T-helper 1 cell treated with Interleukin-12 subunit alpha and Interleukin-12 subunit beta and Interleukin-4 antibody, amounts not matched to agents 30 μg/mL and 1 μg/mL, for 36 hours (primary cell): ENCODE measurements at regions not wholly inside any gene's neighbourhood (a gene's known extent, or its start where the extent isn't known, plus 50 kb on each side); places are given as distances from the start of the nearest gene placed in this dataset.

Experiments
- H3K27ac Mint-ChIP-seq: one replicate; pipeline ENCODE4 v1.8.0; 2021; ENCODE audit warnings: mild to moderate bottlenecking, mixed read lengths
- H3K27me3 Mint-ChIP-seq: one replicate; pipeline ENCODE4 v1.8.0; 2021; ENCODE audit warnings: low read depth, mixed read lengths
- H3K36me3 Mint-ChIP-seq: one replicate; pipeline ENCODE4 v1.8.0; 2021; ENCODE audit warnings: low read depth, mixed read lengths
- H3K4me1 Mint-ChIP-seq: one replicate; pipeline ENCODE4 v1.8.0; 2021; ENCODE audit warnings: low read depth, mixed read lengths
- H3K4me3 Mint-ChIP-seq: one replicate; pipeline ENCODE4 v1.8.0; 2021; ENCODE audit warnings: mild to moderate bottlenecking, moderate library complexity, mixed read lengths
- H3K9me3 Mint-ChIP-seq: one replicate; pipeline ENCODE4 v1.8.0; 2021; ENCODE audit warnings: mixed read lengths

DNA sequence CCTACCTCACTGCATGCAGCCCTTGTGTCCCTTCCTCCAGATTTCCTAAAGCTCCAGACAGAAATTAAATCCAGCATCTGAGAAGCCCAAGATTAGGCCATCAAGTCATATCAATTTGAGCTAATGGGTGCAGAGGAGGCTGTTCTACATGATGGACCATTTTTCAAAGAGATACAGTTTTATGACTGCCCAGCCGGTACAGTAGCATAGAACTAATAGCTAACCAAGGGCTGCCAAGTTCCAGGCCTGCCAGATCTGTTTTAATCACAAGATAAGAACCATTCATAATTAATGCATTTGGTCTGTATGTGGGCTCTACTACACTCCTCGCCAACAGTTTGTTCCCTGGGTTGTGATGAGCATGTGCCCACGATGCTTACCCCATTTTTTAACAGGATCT, 64.9 kb downstream of the PABIR2 start:
- Mint-ChIP-seq H3K4me3 (no peak overlapping the region), H3K27me3 (peaks cover 12% of the 10 kb centered on the region), H3K9me3 (no peaks in the 10 kb centered on the region), H3K27ac (no peak overlapping the region), H3K36me3 (no peaks in the 10 kb centered on the region), H3K4me1 (no peaks in the 10 kb centered on the region)

DNA sequence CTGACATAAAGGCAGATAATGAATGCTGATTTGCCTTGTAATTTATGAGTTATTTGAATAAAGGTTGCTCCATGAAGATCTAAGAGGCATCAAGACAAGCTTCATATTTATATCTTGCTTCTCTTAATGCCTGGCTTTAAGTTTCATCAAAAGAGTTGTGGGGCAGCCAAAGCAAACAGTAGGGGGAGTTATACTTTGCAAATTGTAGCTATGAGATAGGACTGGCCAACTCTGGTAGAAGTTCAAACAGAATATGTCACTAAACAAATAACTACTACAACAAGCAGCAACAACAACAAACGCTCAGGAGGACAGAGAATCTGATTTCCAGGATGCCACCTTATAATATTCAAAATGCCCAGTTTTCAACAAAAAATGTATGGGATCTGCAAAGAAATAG, 69.1 kb upstream of the PLAC1 start:
- H3K9me3 Mint-ChIP-seq = no peaks in the 10 kb centered on the region
- H3K36me3 Mint-ChIP-seq = no peaks in the 10 kb centered on the region
- H3K4me1 Mint-ChIP-seq = no peaks in the 10 kb centered on the region
- H3K4me3 Mint-ChIP-seq = no peak overlapping the region
- no peak overlapping the region for H3K27ac Mint-ChIP-seq
- H3K27me3 Mint-ChIP-seq = peaks cover 12% of the 10 kb centered on the region

DNA sequence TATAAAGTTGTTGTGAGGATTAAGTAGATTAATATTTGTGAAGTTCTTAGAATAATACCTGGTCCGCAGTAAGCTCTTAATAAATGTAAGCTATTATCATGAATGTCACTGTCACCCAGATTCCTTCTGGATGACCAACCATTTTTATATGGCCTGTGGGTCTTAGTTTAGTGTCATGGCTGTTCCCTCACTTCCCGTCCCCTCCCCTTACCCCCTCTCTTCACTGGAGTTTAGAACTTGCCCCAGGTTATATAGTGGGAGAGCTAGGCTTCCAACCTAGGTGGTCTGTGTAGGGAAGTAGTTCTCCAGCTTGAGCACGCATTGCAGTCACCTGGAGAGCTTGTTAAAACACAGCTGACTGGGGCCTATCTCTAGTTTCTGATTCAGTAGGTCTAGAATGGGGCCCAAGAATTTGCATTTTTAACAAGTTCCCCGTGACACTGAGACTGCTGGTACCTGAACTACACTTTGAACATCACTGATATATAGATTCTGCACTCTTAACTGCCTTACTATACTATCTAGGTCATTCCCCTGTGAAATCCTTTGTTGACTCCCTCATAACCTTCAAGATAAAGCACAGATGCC, 66.9 kb upstream of the PLAC1 start:
- peaks cover 12% of the 10 kb centered on the region for H3K27me3 Mint-ChIP-seq
- H3K36me3 Mint-ChIP-seq = no peaks in the 10 kb centered on the region
- H3K9me3 Mint-ChIP-seq = no peaks in the 10 kb centered on the region
- no peaks in the 10 kb centered on the region for H3K4me1 Mint-ChIP-seq
- no peak overlapping the region for H3K4me3 Mint-ChIP-seq
- H3K27ac Mint-ChIP-seq = no peak overlapping the region

DNA sequence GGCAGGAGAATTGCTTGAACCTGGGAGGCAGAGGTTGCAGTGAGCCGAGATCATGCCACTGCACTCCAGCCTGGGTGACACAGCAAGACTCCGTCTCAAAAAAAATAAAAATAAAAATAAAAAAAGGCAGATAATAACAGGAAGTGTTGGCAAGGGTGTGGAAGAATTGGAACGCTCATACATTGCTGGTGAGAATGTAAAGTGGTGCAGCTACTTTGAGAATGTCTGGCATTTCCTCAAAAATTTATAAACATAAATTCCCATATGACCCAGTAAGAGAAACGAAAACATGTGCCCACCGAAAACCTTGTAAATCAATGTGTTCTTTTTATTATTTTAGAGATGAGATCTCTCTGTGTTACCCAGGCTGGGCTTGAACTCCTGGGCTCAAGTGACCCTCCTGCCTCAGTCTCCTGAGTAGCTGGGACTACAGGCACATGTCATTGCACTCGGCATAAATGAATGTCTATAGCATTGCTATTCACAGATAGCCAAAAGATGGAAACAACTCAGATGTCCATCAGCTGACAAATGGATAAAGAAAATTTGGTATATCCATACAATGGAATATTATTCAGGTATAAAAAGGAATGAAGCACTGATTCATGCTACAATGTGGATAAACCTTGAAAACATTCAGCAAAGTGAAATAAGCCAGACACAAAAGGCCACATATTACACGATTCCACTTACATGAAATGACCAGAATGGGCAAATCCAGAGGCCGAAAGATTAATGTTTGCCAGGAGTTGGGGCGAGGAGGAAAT, 63.7 kb upstream of the PLAC1 start:
- Mint-ChIP-seq H3K4me3 (no peak overlapping the region), H3K27ac (no peak overlapping the region), H3K36me3 (peaks cover 1% of the 10 kb centered on the region), H3K4me1 (peaks cover 8% of the 10 kb centered on the region), H3K9me3 (no peaks in the 10 kb centered on the region), H3K27me3 (no peaks in the 10 kb centered on the region)

DNA sequence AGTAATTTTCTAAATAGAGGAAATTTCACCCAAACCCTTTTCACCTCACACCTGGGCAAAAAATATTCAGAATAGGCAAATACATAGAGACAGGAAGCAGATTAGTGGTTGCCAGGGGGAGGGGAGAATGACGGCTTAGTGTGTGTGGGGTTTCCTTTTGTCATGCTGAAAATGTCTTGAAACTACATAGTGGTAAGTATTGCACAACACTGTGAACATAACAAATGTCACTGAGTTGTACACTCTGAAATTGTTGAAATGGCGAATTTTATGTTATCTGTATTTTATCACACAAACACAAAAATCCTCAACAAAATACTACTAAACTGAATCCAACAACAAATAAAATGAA, 60.7 kb upstream of the PLAC1 start:
- H3K27me3 Mint-ChIP-seq = no peaks in the 10 kb centered on the region
- H3K9me3 Mint-ChIP-seq = no peaks in the 10 kb centered on the region
- no peak overlapping the region for H3K4me3 Mint-ChIP-seq
- peaks cover 8% of the 10 kb centered on the region for H3K4me1 Mint-ChIP-seq
- H3K27ac Mint-ChIP-seq = peak overlapping the region; percentile 66
- peaks cover 1% of the 10 kb centered on the region for H3K36me3 Mint-ChIP-seq

DNA sequence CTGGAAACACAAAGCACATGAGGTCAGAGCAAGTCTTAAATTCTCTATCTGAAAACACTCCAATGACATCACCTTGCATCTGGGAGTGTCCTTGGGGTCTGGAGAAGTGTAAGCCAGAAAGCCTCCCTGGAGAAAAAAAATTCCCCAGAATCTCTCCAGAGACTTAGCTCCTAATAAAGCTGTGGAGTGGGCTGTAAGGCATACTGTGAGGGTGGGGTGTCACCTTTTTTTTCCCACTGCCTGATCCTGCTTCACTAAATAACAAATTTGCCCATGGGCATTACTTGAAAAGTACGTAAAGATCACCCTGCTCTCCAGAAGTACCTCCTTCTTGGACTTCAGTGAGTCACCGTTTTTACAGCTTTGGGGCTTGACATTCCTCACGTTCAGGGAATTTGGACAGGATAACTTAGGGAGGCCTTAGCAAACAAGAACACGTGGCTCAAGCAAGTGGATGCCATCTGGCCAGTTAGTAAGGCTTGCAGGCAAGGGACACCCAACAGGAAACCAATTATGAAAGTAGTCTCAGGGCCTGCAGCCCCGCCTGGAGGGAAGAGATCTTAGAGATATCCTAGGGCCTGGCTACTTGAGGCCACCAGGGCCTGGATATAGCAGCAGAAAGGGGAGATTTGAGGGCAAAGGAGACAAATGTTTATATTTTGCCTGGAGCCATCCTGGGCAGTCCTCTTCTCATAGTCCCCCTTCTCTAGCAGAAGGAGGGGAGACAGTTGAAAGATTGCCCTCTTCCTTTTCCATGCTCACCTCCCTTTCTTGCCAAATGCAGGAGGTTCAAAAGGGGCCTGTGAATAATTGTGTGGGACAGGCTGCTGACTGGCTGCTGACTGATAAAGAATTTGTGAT, 60.1 kb upstream of the PLAC1 start:
- H3K36me3 Mint-ChIP-seq = peaks cover 1% of the 10 kb centered on the region
- H3K4me1 Mint-ChIP-seq = peaks cover 8% of the 10 kb centered on the region
- no peaks in the 10 kb centered on the region for H3K9me3 Mint-ChIP-seq
- no peaks in the 10 kb centered on the region for H3K27me3 Mint-ChIP-seq
- H3K27ac Mint-ChIP-seq = peak overlapping the region; percentile 66
- no peak overlapping the region for H3K4me3 Mint-ChIP-seq

DNA sequence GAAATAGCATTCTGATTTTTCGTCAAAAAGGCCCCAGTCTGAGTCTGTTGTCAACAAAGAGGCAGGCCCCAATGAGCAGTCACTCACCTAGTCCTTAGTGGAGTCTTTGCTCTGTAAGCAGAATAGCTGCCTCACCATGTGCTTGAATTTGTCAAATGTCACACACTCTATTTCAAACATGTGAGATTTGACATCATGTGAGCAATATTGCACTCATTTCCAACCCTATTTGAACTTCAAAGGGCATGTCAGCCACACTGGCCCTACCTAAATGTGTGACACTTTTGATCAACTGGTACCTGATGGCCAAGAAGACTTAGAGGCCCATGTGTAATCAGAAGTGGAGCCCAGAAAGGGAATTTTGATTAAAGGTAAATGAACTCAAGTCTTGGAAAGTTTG, 59.4 kb upstream of the PLAC1 start:
- Mint-ChIP-seq H3K27ac (no peak overlapping the region), H3K4me3 (no peak overlapping the region), H3K36me3 (peaks cover 1% of the 10 kb centered on the region), H3K27me3 (peaks cover 5% of the 10 kb centered on the region), H3K9me3 (no peaks in the 10 kb centered on the region), H3K4me1 (peaks cover 9% of the 10 kb centered on the region)

DNA sequence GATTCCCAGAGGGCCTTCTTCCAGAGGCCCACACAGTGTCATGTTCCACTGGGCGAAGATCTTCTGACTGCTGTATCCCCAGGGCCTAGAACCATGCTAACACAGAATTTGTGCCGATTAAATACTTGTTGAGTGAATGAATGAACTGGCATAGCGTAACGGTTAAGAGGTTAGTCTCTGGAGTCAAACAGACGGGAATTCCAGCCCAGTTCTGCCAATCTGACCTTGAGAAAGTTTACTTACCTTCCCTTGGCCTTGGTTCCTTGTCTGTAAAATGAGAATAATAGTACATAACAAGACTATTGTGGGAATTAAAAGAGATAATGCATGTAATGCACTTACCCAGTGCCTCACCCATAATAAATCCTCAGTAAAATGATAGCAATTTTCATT, 58.3 kb upstream of the PLAC1 start:
- Mint-ChIP-seq H3K27me3 (peaks cover 8% of the 10 kb centered on the region), H3K4me3 (no peak overlapping the region), H3K9me3 (no peaks in the 10 kb centered on the region), H3K27ac (no peak overlapping the region), H3K4me1 (peaks cover 15% of the 10 kb centered on the region), H3K36me3 (peaks cover 1% of the 10 kb centered on the region)

DNA sequence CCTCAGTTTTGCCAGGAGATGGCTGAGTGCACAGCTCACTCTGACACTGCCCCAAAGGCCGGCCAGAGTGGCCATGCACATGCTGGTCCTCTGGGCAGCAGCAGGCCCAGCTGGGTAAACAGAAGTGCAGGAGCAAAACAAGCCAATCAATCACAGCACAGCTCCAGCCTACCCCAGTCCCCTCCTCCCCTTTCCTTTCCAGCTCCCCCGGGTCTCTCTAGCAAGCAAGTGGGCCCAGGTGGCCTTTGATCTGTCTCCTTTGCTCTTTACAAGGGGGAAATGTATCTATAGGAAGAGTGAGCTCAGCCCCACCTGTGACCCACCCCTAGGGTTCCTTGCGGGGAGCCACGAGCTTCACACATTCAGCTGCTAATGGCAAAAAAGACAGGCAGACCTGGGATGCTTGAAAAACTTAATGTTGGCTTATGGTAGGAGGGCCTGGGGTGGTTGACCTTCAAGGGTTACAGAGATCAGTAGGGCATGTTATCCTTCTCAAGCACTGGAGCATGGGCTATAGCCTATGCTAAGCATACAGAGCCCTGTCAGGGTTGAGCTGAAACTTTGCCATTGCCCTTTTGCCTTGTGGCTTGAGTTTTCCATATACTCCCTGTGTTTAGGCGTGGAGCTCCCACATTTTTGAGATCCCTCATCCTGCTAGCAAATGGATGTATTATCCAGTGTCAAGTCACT, 57.8 kb upstream of the PLAC1 start:
- H3K36me3 Mint-ChIP-seq = peaks cover 1% of the 10 kb centered on the region
- H3K4me3 Mint-ChIP-seq = no peak overlapping the region
- H3K9me3 Mint-ChIP-seq = no peaks in the 10 kb centered on the region
- H3K27ac Mint-ChIP-seq = no peak overlapping the region
- peaks cover 8% of the 10 kb centered on the region for H3K27me3 Mint-ChIP-seq
- H3K4me1 Mint-ChIP-seq = peaks cover 15% of the 10 kb centered on the region

DNA sequence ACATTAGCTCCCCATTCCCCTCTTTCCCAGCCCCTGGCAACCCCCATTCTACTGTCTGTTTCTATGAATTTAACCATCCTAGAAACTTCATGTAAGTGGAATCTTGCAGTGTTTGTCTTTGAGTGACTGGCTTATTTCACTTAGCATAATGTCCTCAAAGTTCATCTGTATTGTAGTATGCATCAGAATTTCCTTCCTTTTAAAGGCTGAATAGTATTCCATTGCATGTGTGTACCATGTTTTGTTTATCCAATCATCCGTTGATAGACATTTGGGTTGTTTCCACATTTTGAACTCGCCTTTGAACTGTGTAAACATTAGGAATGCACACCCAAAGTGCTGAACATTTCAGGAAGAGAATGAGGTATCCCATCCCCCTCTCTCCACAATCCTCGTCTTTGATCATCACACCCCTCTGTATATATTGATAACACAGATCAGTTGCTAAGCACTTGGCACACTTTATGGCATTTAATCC, 56.4 kb upstream of the PLAC1 start:
- no peak overlapping the region for H3K27ac Mint-ChIP-seq
- no peak overlapping the region for H3K4me3 Mint-ChIP-seq
- H3K9me3 Mint-ChIP-seq = no peaks in the 10 kb centered on the region
- H3K27me3 Mint-ChIP-seq = peaks cover 8% of the 10 kb centered on the region
- H3K36me3 Mint-ChIP-seq = peaks cover 1% of the 10 kb centered on the region
- peaks cover 15% of the 10 kb centered on the region for H3K4me1 Mint-ChIP-seq

DNA sequence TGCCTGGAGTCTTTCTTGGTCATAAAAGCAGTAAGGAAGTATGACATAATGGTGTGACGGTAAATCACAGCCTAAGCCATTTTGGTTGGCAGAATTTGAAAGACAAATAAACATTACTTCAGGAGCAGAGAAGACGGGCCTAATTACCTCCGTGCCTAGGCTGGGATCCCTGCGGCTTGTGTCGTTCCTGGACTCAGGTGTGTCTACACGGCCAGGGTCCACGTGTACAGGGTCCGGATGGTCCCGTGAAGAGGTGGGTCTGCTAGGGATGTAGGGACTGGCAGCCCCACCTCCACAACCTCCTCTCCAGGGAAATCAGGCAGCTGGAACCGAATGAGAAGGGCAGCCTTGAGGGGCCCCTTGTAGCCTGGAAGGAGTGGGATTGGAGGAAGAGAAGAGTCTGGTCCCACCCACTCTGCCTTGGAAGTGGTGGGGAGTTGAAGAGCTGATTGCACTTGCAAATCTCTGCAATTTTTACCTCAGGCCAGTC, 55.4 kb upstream of the PLAC1 start:
- no peaks in the 10 kb centered on the region for H3K36me3 Mint-ChIP-seq
- H3K4me3 Mint-ChIP-seq = no peak overlapping the region
- H3K4me1 Mint-ChIP-seq = peaks cover 9% of the 10 kb centered on the region
- no peaks in the 10 kb centered on the region for H3K9me3 Mint-ChIP-seq
- H3K27ac Mint-ChIP-seq = no peak overlapping the region
- peaks cover 8% of the 10 kb centered on the region for H3K27me3 Mint-ChIP-seq

DNA sequence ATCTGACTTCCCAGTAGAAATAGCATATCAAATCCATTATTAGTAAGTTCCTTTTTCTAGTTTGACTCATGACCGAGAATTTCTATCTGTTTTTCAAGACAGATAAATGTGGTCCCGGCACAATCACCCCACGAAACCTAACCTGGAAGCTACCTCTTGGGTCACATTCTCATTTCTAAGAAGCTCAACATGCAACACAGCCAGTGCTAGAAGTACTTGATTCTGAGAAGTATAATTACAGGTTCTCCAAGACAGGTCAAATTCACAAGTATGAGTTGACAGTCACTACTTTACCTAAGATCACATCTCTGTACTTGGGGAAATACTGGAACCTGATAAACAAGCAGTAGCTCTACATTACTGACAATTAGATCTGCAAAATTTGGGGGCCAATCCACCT, 54.0 kb upstream of the PLAC1 start:
- no peaks in the 10 kb centered on the region for H3K36me3 Mint-ChIP-seq
- peaks cover 8% of the 10 kb centered on the region for H3K27me3 Mint-ChIP-seq
- H3K4me1 Mint-ChIP-seq = peaks cover 6% of the 10 kb centered on the region
- H3K4me3 Mint-ChIP-seq = no peak overlapping the region
- no peaks in the 10 kb centered on the region for H3K9me3 Mint-ChIP-seq
- H3K27ac Mint-ChIP-seq = no peak overlapping the region

DNA sequence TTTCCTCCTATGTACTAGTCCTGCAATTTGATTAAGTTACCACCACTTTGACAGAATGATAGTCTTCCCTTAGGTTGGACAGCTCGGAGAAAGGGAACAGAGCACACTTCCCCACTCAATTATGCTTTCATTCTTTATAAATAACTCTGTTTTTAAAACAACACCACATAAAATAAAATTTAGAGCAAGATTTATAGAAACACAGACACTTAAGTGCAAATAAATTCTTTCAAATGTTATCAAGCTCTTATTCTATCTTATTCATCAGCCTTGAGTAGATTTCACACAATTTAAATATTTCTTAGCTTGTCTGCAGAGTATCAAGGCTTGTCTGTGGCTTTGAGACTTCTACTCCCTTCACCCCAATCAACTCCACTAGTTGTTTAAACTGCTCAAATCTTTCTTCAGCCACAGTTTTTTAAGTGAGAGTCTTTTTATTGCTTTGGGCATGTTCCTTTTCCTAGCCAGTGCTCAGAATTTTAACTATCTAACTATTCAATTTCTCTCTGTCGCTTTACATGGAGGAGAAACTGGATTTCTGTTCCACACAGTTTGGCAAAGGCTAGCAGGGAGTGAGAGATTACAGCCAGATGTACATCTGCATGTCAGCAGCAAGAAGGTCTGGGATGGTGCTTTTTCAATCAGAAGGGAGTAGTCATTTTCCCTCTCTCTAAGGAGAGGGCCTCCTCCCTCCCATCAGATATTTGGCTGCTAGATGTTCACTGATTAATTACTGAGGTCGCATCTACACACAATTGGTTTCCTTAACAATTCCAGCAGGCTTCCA, 53.1 kb upstream of the PLAC1 start:
- Mint-ChIP-seq H3K9me3 (no peaks in the 10 kb centered on the region), H3K4me1 (peaks cover 6% of the 10 kb centered on the region), H3K27ac (no peak overlapping the region), H3K4me3 (no peak overlapping the region), H3K27me3 (peaks cover 8% of the 10 kb centered on the region), H3K36me3 (no peaks in the 10 kb centered on the region)
